Non-pigmented ciliary epithelial cell (primary cell): ENCODE measurements at regions not wholly inside any gene's neighbourhood (a gene's known extent, or its start where the extent isn't known, plus 50 kb on each side); places are given as distances from the start of the nearest gene placed in this dataset.
A peak's percentile ranks its signal among the peaks of the same experiment; 100 is the strongest.

Experiments
- DNase-seq: peaks from one replicate; pipeline ENCODE4 v3.0.0-alpha.2; 2010; ENCODE audit warnings: low read depth

DNA sequence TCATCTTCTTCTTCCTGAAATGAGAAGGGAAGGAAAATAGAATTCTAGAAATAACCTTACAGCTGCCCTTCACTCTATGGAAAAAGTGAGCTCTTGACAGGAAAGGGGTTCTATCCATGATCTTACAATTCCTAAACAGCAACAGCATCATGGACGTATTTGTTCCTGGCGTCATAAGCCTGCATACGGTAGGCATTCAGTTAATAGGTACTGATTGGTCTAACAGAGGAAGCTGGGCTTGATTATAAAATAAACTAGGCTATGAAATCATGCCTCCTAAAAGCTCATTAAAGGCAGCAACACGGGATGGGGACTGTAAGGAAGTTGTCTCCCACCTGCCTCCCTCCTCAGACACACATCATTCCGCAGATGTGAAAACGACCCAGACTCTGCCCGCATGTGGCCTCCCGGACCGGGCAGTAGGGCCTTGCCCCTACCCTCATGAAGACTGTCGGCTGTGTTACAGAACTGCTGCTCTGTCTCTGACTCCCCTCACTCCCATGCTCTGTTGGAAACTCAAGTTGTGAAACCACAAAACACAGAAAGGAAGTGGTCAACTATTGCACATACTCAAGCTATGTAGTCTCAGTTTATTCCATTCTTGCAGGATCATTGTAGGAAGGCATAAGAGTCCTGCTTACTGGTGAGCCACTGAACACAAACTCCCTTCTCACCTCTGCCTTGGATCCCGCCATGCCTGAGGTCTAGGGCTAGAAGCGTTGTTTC lies 129.8 kb downstream of the DLEU7 start:
- peak; percentile 95 for DNase-seq

DNA sequence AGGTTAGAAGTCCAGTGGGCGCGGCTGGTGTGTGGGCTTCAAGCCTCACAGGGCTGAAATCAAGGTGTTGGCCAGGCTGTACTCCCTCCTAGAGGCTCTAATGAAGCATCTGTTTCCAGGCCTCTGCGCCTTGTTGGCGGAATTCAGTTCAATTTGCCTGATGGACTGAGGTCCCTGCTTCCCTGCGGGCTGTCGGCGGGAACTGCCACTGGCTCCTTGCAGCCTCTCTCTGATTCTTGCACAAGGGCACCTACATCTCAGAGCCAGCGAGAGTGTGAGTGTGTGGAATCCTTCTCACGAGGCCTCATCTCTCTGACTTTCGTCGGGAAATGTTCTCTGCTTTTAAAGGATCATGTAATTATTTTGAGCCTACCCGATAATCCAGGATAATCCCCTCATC lies 128.6 kb downstream of the DLEU7 start:
- no peak for DNase-seq

DNA sequence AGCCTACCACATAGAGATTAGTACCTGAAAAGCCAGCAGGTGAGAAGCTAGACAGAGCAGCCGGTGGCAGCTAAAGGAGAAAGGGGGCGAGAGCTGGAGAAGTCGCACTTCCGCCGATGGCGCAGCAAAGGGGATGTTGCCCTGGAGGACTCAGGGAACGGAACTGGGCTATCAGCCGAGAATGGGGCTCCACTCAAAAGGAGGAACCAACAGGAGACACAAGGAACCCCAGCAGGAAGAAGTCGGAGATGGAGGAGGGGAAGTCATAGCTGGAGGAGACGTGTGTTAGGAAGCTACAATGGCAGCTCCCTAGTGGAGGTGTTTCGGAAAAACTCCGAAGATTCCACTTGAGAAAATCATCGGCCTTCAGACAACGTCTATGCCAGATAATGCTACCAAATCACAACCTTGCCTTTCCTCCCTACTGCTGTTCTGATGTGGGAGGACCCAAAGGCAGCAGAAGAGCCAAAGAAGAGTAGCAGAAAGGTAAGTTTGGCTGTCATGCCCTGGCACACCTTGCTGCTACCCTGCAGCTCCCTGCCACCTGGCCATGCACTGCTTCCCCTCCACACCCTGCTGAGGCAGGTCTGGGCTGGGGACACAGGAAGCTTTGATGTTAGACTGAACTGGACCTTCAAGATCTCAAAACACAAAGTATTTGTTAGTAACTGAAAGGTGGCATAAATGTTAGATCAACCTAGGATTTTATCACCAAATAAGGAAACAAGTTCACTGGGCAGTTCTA lies 127.9 kb downstream of the DLEU7 start:
- no peak for DNase-seq

DNA sequence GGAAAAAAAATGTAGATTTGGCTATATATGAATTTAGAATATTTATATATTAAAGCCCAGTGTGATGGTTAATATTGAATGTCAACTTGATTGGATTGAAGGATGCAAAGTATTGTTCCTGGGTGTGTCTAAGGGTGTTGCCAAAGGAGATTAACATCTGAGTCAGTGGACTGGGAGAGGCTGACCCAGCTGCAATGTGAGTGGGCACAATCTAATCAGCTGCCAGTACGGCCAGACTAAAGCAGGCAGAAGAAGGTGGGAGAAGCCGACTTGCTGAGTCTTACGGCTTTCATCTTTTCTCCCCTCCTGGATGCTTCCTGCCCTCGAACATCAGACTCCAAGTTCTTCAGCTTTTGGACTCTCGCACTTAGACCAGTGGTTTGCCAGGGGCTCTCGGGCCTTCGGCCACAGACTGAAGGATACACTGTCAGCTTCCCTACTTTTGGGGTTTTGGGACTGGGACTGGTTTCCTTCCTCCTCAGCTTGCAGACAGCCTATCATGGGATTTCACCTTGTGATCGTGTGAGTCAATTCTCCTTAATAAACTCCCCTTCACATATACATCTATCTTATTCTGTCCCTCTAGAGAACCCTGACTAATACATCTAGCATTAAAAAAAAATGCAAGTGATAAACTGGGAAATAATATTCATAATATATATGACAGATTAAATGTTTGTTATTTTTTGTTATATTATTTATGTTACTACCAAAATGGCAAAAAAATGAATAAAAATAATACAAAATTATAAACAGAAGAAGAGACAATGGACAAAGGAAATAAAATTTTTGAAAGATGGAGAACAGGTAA lies 122.4 kb downstream of the DLEU7 start:
- no peak for DNase-seq

DNA sequence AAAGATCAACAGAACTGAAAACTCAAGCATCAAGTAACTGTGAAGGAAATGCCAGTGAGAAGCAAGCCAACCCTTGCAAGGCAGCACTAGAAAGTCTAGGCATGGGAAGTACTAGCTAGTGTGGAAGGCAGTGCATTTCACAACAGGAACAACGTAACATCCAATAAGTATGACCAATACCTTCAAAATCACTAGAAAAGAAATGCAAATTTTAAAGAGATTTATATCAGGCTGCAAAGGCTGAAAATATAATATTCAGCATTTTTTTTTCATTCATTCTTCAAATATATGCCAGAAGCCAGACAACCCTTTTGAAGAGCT lies 121.9 kb downstream of the DLEU7 start:
- no peak for DNase-seq

DNA sequence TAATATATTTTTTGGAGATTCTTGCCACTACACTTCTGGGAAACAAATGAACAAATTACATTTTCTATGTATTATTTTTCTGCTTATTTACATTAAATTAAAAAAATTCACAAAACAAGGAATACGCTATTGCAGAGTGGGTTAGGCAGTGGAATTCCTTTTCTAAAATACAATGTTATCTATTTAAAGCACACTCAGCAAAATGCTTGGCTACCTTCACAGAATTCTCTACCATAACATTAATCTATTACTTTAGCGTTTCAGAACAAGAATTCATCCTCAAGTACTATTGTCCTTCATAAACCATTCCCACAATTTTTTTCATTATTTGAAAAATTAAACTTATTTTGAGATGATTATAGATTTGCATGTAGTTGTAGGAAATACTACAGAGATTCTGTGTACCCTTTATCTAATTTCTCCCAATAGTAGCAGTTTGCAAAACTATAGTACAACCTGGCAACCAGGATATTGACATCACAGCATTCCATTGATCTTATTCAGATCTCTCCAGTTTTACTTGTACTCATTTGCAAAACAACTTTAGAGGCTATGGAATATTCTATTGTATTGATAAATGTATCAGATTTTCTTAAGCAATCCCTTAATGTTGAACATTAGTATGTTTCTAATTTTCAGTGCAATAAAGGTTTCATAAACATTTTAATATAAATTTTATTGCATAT lies 120.9 kb downstream of the DLEU7 start:
- DNase-seq, result no peak

DNA sequence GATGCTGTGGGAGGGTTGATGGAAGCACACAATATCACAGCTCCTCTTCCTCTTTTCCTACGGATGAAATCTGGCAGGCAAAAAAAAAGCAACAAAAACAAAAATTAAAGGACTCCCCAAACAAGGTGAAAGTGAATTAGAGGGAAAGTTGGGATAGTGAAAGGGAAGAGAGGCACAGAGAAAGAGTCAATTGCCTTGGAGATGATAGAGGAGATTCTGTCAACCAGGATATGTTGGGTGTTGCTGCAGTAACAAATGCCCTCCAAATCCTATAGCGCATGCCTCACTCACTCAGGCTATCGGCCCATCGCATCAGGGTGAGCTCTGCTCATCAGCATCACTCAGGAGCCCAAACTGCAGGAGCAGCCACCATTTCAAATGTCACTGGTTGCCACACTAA lies 119.1 kb downstream of the DLEU7 start:
- DNase-seq, result no peak

DNA sequence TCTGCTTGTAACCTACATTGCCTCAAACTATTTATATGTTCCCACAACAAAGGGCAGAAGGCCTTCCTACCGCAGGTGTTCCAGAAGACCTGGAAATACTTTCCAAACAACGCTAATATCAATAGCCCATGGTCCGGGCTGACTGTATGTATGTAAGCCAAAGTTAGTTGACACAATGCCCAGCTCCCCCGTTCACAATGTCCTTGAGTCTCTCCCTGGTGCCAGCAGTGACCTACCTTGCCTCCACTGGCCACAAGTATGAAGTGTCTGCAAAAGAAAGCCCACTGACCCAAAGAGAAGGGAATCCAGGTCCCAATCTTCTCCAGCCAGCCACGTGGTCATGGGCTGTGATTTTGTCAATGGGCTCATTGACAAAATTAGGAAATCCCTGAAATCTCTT lies 118.6 kb downstream of the DLEU7 start:
- DNase-seq, result no peak

DNA sequence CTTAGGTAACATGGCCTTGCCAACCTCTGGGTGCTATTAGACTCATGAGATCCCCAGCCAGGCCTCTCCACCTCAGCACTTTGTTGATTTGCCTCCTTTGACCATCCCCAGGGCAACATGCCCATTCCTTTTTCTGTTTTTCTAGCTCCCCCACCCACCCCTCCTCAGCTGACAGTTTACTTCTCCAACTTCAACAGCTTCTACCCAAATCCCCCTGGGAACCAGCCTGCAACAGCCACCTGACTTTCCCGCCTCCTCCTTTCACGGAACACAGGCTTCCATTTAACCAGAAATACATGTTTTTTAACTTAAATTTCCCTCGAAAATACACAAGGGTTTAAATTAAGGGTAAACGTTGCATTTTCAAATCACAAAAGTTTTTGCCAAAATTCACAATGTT lies 117.3 kb downstream of the DLEU7 start:
- no peak for DNase-seq

DNA sequence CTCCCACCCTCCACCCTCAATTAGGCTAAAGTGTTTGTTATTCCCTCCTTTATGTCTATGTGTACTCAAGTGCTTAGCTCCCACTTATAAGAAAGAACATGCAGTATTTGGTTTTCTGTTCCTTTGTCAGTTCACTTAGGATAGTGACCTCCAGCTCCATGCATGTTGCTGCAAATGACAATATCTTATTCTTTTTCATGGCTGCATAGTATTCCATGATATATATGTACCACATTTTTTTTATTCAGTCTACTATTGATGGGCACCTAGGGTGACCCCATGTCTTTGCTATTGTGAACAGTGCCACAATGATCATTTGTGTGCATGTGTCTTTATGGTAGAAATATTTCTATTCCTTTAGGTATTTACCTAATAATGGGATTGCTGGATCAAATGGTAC lies 114.3 kb downstream of the DLEU7 start:
- no peak for DNase-seq

DNA sequence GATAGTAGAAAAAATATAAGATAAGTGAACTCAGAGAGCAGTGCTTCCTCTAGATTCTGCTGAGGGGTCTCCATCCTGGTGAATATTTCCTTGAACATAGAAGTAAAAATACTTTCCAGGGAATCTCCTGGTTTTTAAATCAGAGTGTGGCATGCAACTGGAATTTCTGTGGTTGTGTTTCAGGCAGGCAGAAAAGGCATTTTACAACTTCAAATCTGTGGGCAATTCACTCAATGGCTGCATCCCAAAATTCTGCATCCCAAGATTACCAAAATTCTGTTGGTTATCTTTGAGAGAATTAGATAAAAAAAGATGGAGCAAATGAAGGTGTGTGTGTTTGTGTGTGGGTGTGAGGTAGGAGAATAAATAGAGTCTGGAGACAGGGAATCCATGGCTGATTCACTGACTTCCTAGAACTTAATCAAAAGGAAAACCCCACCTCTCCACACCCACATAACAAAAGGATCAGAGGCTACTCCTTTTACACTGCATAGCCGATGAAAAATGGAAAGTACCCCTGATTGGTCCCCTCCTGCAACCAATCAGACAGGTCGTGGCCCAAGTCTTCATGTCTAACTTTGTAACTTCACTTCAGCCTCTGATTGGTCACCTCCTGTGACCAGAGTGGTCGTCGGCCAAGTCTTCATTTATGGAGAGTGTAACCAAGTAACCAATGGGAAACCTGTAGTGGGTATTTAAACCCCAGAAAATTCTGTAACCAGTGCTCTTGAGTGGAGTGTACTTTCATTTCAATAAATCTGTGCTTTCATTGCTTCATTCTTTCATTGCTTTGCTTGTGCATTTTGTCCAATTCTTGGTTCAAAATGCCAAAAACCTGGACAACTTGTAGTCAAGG lies 112.8 kb downstream of the DLEU7 start:
- no peak for DNase-seq

DNA sequence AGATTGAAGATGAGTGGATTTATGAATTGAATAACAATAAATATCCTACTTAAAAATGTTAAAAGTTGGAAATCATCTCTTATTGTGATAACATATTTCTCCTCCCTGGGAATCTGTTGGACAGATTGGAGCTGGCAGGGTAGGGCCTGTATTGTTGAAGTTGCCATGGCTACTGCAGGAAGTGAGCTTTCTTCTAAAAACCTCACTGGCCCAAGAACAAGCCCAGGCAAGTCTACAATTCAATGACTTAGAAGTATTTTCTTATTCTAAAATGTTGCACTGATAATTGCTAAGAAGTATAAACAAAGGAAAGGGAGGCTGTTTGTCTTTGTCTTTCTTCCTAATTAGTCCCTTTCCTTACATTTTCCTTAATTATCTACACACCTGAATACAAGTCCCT lies 112.1 kb downstream of the DLEU7 start:
- DNase-seq, result peak; percentile 72

DNA sequence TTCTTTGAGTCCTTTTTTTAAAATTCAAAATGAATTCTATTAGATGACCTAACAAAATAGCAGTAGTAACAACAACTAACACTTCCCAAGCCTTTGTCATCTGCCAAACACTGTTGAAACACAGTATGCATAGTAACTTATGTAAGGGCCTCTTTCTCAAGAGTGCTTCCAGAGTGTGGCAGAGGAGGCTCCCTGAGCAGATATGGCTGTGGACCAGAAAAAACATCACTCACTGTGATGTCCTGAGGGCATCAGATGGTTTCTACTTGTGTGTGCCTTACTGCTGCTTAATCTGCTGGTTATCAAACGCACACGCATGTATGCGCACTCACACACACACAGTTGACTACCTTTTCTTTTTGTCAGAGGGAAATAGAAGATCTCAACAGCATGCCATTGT lies 110.8 kb downstream of the DLEU7 start:
- DNase-seq, result no peak

DNA sequence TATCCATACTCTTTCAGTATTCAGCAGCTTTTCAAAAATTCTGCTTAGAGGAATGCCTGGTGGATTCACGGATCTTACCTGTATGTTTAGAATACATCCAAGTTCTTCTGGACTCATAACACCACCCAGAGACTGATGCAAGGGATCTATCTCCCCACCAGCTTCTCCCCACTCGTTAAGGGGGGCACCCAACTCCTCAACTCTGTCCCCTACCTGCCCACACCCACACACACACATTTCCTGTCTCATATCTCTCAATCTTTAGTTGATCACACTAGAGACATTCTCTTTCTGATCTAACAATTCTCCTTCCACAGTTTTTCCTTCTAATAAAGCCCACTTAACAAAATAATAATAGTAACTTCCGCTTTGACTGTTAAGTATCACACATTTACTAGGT lies 110.1 kb downstream of the DLEU7 start:
- no peak for DNase-seq

DNA sequence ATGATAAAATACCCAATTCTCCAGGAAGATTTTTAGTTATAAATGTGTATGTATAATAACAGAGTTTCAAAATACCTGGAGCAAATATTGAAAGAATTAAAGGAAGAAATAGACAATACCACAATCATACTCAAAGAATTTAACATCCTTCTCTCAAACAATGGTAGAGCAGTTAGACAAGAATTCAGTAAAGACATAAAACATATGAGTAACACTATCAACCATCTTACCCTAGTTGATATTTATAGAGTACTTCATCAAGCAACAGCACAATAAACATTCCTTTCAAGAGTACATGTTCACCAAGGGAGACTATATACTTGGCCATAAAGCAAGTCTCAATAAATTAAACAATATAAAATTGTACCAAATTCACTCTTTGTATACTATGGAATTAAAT lies 108.4 kb downstream of the DLEU7 start:
- no peak for DNase-seq

DNA sequence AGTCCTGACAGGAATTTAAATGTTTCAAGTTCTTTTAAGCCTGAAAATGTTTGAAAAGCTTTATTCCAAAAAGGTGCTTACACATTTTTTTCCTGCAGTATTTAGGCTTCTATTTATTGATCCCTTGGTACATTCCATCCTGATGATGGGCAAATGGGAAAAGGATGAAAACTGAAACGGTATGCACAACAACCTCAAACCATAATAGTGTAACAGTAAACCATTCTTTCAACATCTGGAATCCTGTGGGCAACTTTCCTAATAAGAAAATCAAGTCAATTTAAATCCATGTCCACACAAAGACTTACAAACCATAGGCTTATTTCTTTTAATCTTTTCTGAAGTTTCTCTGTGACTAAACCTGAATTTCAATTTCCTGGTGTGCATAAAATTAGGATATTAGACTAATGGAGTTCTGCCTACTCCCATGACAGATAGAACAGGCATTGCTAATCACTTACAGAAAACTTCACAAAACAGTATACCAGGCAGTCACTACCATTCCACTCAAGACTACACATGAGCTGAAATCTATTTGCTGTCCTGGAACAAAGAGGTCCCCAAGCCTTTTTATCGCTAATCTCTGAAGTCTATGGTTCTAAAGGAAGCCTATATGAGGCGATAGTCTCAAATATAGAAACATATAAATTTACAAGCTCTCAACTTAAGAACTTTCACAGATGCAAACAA lies 103.3 kb downstream of the DLEU7 start:
- no peak for DNase-seq

DNA sequence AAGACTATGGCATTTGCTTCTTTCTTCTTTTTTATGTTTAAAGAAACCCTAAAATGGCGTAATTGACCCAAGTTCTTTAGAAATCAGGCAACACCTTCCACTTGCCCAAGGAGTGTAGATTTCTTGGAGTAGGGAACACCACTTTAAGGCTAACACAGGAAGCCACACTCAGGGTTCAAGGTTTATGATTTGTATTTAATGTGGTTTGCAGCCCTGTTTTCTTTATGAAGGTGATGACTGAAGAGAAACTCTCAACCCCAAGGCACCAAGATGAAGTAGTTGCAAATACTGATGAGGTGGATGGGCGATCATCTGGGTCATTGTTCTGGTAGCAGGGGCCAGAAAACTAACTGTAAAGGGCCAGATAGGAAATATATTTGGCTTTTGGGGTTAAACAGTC lies 101.1 kb downstream of the DLEU7 start:
- no peak for DNase-seq

DNA sequence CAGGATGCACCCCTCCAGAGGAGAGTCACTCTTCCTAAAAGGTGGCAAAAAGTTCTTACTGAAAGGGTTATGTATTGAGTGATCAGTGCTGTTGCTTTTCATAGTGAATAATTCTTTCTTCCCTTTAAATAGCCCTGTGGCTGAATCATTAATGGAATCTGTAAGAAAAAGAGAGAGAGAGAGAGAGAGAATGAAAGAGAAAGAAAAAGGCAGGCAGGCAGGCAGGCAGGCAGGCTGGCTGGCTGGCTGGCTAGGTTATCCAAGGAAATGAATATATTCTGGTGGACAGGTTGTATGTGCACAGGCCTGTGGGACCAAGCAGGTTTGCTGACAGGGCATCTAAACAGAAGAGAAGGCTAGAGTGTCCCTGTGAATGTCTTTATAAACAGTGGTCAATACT lies 100.5 kb downstream of the DLEU7 start:
- no peak for DNase-seq

DNA sequence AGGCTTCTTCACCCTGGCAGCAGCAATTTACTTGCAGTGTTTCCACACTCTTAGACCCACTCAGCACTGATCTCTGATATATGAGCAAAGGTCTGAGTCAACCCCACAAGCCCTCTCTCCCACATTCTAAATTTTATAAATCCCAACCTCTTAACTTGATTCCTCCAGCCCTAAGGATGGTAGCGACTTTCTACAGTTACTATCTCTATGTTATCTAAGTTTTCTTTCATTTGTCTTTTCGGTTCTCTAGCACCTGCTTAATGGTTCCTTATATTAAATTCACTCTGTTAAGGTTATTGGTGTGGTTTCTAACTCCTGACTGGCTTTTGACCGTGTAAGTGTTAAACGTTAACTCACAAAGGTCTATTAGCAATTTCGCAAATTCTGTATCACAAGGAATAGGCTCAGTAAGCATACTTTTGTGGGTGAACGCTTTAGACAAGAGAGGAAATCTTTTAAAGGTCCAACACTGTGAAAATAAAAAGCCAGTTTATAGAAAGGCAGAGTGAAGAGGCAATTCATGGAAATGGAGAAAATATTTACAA lies 99.3 kb downstream of the DLEU7 start:
- DNase-seq, result no peak

DNA sequence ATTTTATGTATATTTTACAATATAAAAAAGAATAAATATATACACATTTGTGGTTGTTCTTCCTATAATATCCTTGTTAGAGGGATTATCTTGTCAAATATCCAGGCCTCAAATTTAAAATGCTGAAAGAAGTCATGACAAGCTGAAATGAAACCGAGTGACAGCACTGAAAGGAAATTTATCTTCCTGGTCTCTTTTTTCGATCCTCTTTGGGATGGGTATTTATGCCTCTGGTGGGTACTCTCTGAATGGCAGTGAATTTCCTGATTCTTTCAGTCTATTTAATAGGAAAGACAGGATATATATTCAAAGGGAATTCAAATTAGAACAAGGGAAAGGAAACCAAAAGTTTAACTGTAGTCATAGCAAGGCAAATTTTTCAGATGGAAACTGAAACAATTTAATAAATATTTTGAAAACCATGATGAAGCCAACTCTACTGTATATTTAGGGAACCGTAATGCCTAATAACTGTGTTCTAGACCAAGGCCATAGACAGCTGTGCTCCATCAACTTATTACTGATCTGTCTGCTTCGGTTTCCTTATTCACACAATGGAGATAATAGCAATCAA lies 97.9 kb downstream of the DLEU7 start:
- no peak for DNase-seq
